ENCODE measurements at regions not wholly inside any gene's neighbourhood (a gene's known extent, or its start where the extent isn't known, plus 50 kb on each side); places are given as distances from the start of the nearest gene placed in this dataset.

GRCh38 chr7:115707258-115708012 is 323.1 kb downstream of the TFEC start:
- in situ Hi-C loops (cut with MboI; ENCODE audit: low pct_unique_long_range_greater_than_20kb, low sequenced_read_pairs, unreplicated experiment) = no loop called here
- peak; percentile 23 for TF ChIP-seq CTCF (IDR thresholded peaks at IDR 0.05; ENCODE audit: extremely low read depth, insufficient read depth, missing control alignments)
- DNase-seq (ENCODE audit: low spot score) = peak; percentile 1

DNA sequence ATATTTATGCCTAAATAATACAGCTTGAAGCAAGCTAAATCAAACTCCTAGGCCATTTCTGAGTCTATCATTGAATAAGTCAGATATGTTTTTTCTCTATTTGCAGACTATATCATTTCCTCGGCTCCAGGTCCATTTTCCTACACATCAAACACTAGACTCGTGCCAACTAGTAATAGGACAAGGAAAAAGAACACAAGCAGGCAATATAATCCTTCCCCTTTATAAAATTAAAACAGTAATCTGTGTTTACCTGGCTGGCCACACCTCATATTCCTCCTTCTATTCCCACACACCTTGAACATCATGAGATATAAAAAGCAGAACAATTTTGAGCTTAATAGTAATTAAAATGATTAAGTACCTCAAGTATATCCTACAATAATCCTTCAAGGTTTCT is 325.7 kb downstream of the TFEC start:
- in situ Hi-C loops (cut with MboI; ENCODE audit: low pct_unique_long_range_greater_than_20kb, low sequenced_read_pairs, unreplicated experiment) = no loop called here
- no peak for DNase-seq (ENCODE audit: low spot score)
- no peak for TF ChIP-seq CTCF (IDR thresholded peaks at IDR 0.05; ENCODE audit: extremely low read depth, insufficient read depth, missing control alignments)

GRCh38 chr7:115701141-115701540 is 329.4 kb downstream of the TFEC start:
- DNase-seq (ENCODE audit: low spot score) = no peak
- in situ Hi-C loops (cut with MboI; ENCODE audit: low pct_unique_long_range_greater_than_20kb, low sequenced_read_pairs, unreplicated experiment) = no loop called here

GRCh38 chr7:115694424-115694823 is 336.1 kb downstream of the TFEC start:
- no peak for TF ChIP-seq CTCF (IDR thresholded peaks at IDR 0.05; ENCODE audit: extremely low read depth, insufficient read depth, missing control alignments)
- DNase-seq (ENCODE audit: low spot score) = no peak
- in situ Hi-C loops (cut with MboI; ENCODE audit: low pct_unique_long_range_greater_than_20kb, low sequenced_read_pairs, unreplicated experiment) = no loop called here

More at GRCh38 chr7:115701141-115701540, 329.4 kb downstream of the TFEC start:
- no peak for TF ChIP-seq CTCF (IDR thresholded peaks at IDR 0.05; ENCODE audit: extremely low read depth, insufficient read depth, missing control alignments)

- in situ Hi-C loops (cut with MboI; ENCODE audit: low pct_unique_long_range_greater_than_20kb, low sequenced_read_pairs, unreplicated experiment) = no loop called here
- TF ChIP-seq CTCF (IDR thresholded peaks at IDR 0.05; ENCODE audit: extremely low read depth, insufficient read depth, missing control alignments) = no peak
- no peak for DNase-seq (ENCODE audit: low spot score)
Measured at GRCh38 chr7:115693779-115694178, 336.8 kb downstream of the TFEC start.

DNA sequence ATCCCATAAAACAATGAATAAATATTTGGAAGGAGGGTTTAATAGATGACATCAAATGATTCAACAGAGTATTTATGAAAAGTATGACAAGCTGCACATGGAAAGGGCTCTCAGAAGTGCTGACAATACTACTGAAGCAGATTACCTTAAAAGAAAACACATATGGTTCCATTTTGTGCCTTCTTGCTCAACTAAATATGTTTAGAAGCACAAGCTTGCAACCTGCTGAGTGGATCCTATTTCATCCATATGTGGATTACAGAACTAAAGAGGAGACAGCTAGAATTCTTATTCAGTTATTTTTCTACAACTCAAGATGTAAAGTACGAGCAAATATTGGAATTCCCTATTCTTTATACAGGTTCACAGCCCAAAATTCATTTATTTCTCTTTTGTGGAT is 340.6 kb downstream of the TFEC start:
- no peak for TF ChIP-seq CTCF (IDR thresholded peaks at IDR 0.05; ENCODE audit: extremely low read depth, insufficient read depth, missing control alignments)
- in situ Hi-C loops (cut with MboI; ENCODE audit: low pct_unique_long_range_greater_than_20kb, low sequenced_read_pairs, unreplicated experiment) = no loop called here
- no peak for DNase-seq (ENCODE audit: low spot score)

Measured in GM13977 (cell line).